Right ventricle myocardium inferior (tissue), 1 donor: ENCODE measurements at regions not wholly inside any gene's neighbourhood (a gene's known extent, or its start where the extent isn't known, plus 50 kb on each side); places are given as distances from the start of the nearest gene placed in this dataset.

Experiments used
- ATAC-seq: fragments of 200-7000 bp; cut with Tn5 transposase; one replicate; pipeline ENCODE4 v1.9.1; 2020; ENCODE audit warnings: mild to moderate bottlenecking, moderate library complexity
- DNase-seq: peaks from one replicate; pipeline ENCODE4 v3.0.0; 2021; ENCODE audit errors: missing footprints
- intact Hi-C: fragments of 100-400 bp; cut with DNase I; formaldehyde crosslinking; loops from one replicate; pipeline ENCODE4 v1.11.0; 2022
- donor health status: DM: no; HTN: yes; CAD: no; lungs with severe emphysema.

GRCh38 chr13:78430811-78431210 is 172.5 kb downstream of the POU4F1 start:
- ATAC-seq, result no peak
- DNase-seq, result no peak
- intact Hi-C loops, result no loop called here

GRCh38 chr13:78430166-78430791 is 173.1 kb downstream of the POU4F1 start:
- DNase-seq (no peak), ATAC-seq (no peak)
- intact Hi-C loops, result no loop called here

- DNase-seq, result no peak
- intact Hi-C loops, result no loop called here
- no peak for ATAC-seq
Measured at GRCh38 chr13:78428646-78429045, 174.7 kb downstream of the POU4F1 start.

- ATAC-seq, result no peak
- intact Hi-C loops, result no loop called here
- no peak for DNase-seq
Measured at GRCh38 chr13:78426183-78426582, 177.2 kb downstream of the POU4F1 start.

GRCh38 chr13:78420814-78421213 is 182.5 kb downstream of the POU4F1 start:
- intact Hi-C loops, result no loop called here
- peak; percentile 69 for DNase-seq
- ATAC-seq, result peak; percentile 90

- ATAC-seq (no peak), DNase-seq (no peak)
- intact Hi-C loops, result no loop called here
Measured at GRCh38 chr13:78413887-78414553, 189.3 kb downstream of the POU4F1 start.

GRCh38 chr13:78410847-78411246 is 192.5 kb downstream of the POU4F1 start:
- no peak for ATAC-seq
- intact Hi-C loops, result no loop called here
- DNase-seq, result no peak

- intact Hi-C loops, result no loop called here
- no peak for DNase-seq
- ATAC-seq, result no peak
Measured at GRCh38 chr13:78410164-78410563, 193.2 kb downstream of the POU4F1 start.

- ATAC-seq (no peak), DNase-seq (no peak)
- intact Hi-C loops, result no loop called here
Measured at GRCh38 chr13:78409172-78409571, 194.2 kb downstream of the POU4F1 start.

- ATAC-seq (no peak), DNase-seq (no peak)
- intact Hi-C loops, result no loop called here
Measured at GRCh38 chr13:78404846-78405360, 198.4 kb downstream of the POU4F1 start.

- intact Hi-C loops, result no loop called here
- no peak for DNase-seq
Measured at GRCh38 chr13:78402708-78403400, 200.5 kb downstream of the POU4F1 start.

GRCh38 chr13:78401873-78402707 is 201.3 kb downstream of the POU4F1 start:
- DNase-seq (no peak), ATAC-seq (no peak)
- intact Hi-C loops, result no loop called here

More at GRCh38 chr13:78402708-78403400, 200.5 kb downstream of the POU4F1 start:
- ATAC-seq, result no peak

GRCh38 chr13:78398743-78399410 is 204.5 kb downstream of the POU4F1 start:
- intact Hi-C loops, result no loop called here

GRCh38 chr13:78393286-78394142 is 209.8 kb downstream of the POU4F1 start:
- intact Hi-C loops, result no loop called here
- DNase-seq (no peak), ATAC-seq (no peak)

More at GRCh38 chr13:78398743-78399410, 204.5 kb downstream of the POU4F1 start:
- no peak for ATAC-seq
- DNase-seq, result no peak

GRCh38 chr13:78383899-78384298 is 219.5 kb downstream of the POU4F1 start:
- ATAC-seq (no peak), DNase-seq (no peak)
- intact Hi-C loops, result no loop called here

- ATAC-seq (peak; percentile 60), DNase-seq (no peak)
- intact Hi-C loops, result no loop called here
Measured at GRCh38 chr13:78383071-78383484, 220.3 kb downstream of the POU4F1 start.

- DNase-seq, result peak; percentile 63
- intact Hi-C loops, result no loop called here
- peak; percentile 96 for ATAC-seq
Measured at GRCh38 chr13:78382491-78382890, 220.9 kb downstream of the POU4F1 start.

- DNase-seq (no peak), ATAC-seq (peak; percentile 54)
- intact Hi-C loops, result no loop called here
Measured at GRCh38 chr13:78376822-78377221, 226.5 kb downstream of the POU4F1 start.
